ENCODE measurements at regions not wholly inside any gene's neighbourhood (a gene's known extent, or its start where the extent isn't known, plus 50 kb on each side); places are given as distances from the start of the nearest gene placed in this dataset.

DNA sequence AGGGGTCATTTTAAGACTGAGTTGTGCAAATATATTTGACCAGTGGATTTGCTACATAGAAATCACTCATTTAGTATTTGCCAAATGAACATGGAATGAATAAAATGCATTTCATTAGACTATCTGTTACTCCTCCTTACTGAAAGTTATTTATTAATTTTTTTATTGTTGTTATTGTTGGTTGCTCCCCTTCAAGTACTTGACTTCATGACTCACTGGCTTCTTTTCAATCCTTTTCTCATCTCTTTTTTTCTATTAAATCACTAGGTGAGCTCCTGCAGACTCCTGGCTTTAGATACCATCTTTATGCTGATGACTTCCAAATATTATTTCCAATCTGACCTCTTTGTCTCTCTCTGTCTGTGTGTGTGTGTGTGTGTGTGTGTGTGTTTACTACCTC is 192.2 kb upstream of the FAM83B start:
- Histone ChIP-seq H3K27me3 (ENCODE audit: low read length) (no peaks in the 10 kb centered on the region), H3K36me3 (ENCODE audit: insufficient read depth, low read length) (no peaks in the 10 kb centered on the region), H3K9me3 (ENCODE audit: low read length) (peaks cover 12% of the 10 kb centered on the region), H3K9ac (ENCODE audit: low read length) (no peak overlapping the region), H4K20me1 (ENCODE audit: insufficient read depth, low read depth, low read length) (no peaks in the 10 kb centered on the region), H3K27ac (ENCODE audit: low read length) (no peak overlapping the region), H3K9me2 (replicated peaks; ENCODE audit: insufficient read depth, low read length) (no peaks in the 10 kb centered on the region), H3K4me1 (ENCODE audit: low read length) (no peaks in the 10 kb centered on the region), H3K4me2 (ENCODE audit: low read depth, low read length, poor library complexity, severe bottlenecking) (no peak overlapping the region), H2AFZ (ENCODE audit: low read length) (no peak overlapping the region), H3K79me2 (ENCODE audit: low read length) (no peaks in the 10 kb centered on the region), H3K4me3 (ENCODE audit: low read length) (no peak overlapping the region)
- no peak for DNase-seq

DNA sequence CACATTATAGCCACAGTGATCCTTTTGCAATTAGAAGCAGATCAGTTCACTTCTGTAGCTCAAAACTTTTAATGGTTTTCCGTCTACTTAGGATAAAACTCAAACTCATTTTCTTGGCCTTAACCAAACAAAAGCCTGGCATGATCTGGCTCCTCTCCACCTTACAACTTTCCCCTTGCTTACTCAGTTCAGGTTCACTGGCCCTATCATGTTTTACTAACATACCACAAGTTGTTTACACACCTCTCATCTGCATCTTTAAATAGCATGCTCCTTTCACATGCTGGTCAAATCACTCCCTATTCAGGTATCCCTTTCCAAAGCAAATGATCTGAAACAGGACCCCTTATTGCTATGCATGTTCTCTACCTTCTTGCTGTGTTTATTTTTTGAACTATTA is 191.4 kb upstream of the FAM83B start:
- Histone ChIP-seq H3K36me3 (ENCODE audit: insufficient read depth, low read length) (no peaks in the 10 kb centered on the region), H3K27ac (ENCODE audit: low read length) (no peak overlapping the region), H3K9me2 (replicated peaks; ENCODE audit: insufficient read depth, low read length) (no peaks in the 10 kb centered on the region), H4K20me1 (ENCODE audit: insufficient read depth, low read depth, low read length) (no peaks in the 10 kb centered on the region), H3K9ac (ENCODE audit: low read length) (no peak overlapping the region), H3K4me2 (ENCODE audit: low read depth, low read length, poor library complexity, severe bottlenecking) (no peak overlapping the region), H3K27me3 (ENCODE audit: low read length) (no peaks in the 10 kb centered on the region), H3K79me2 (ENCODE audit: low read length) (no peaks in the 10 kb centered on the region), H2AFZ (ENCODE audit: low read length) (no peak overlapping the region), H3K4me1 (ENCODE audit: low read length) (no peaks in the 10 kb centered on the region), H3K9me3 (ENCODE audit: low read length) (peaks cover 7% of the 10 kb centered on the region), H3K4me3 (ENCODE audit: low read length) (no peak overlapping the region)
- DNase-seq = no peak

DNA sequence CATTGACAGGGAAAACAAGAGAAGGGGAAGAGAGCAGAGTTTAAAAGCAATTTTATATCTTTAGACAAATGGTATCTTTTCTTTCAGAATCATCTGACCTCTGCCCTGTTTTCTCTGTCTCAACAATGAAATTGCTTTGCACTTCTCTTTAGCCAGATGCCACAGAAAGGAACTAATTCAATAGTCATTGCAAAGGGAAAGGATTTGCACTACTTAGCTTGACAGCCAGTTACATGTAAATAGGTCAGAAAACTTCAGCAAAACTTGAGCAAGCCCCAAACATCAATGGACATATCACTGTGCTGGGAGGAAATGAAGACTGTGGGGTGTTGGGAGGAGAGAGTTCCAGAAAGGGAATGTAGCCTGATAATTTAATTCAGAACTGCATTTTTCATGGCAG is 181.3 kb upstream of the FAM83B start:
- Histone ChIP-seq H4K20me1 (ENCODE audit: insufficient read depth, low read depth, low read length) (no peaks in the 10 kb centered on the region), H3K27ac (ENCODE audit: low read length) (no peak overlapping the region), H3K9me2 (replicated peaks; ENCODE audit: insufficient read depth, low read length) (no peaks in the 10 kb centered on the region), H3K4me2 (ENCODE audit: low read depth, low read length, poor library complexity, severe bottlenecking) (no peak overlapping the region), H3K79me2 (ENCODE audit: low read length) (no peaks in the 10 kb centered on the region), H3K9ac (ENCODE audit: low read length) (no peak overlapping the region), H3K27me3 (ENCODE audit: low read length) (no peaks in the 10 kb centered on the region), H2AFZ (ENCODE audit: low read length) (no peak overlapping the region), H3K36me3 (ENCODE audit: insufficient read depth, low read length) (no peaks in the 10 kb centered on the region), H3K4me3 (ENCODE audit: low read length) (no peak overlapping the region), H3K4me1 (ENCODE audit: low read length) (no peaks in the 10 kb centered on the region), H3K9me3 (ENCODE audit: low read length) (peaks cover 14% of the 10 kb centered on the region)
- DNase-seq = no peak

DNA sequence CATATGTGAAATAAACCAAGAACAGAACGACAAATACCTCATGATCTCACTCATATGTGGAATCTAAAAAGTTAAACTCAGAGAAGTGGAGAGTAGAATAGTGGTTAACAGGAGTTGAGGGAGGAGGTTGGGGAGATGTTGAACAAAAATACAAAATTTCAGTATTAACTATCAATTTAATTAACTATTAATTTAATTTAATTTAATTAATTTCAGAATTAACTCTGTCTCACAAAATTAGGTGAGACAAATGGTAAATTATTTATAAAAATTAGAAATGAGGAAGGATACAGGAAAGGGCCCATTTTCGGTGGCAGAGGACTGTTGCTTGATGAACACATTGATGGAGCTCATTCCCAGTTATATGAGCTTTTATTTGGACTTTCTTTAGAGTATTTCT is 166.0 kb upstream of the FAM83B start:
- no peak overlapping the region for H3K4me3 ChIP-seq (ENCODE audit: low read length)
- H3K36me3 ChIP-seq (ENCODE audit: insufficient read depth, low read length) = no peaks in the 10 kb centered on the region
- no peaks in the 10 kb centered on the region for H4K20me1 ChIP-seq (ENCODE audit: insufficient read depth, low read depth, low read length)

DNA sequence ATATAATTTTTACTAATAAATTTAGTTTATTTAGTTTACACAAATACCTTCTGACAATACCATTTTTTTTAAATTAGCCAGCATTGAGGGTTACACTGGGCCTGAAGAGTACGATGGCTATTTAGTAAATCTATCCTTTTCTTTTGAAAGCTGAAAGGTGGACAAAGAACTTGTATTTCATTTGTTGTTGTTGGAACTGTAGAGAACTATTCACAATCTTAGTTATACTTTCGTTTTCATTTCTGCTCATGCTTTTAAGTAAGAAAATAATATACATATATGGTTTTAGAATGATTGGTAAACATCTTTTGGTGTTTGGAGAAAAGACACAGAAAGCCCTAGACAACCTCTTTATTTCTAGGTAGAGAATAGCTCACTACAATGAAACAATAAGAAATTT is 165.3 kb upstream of the FAM83B start:
- H3K27me3 ChIP-seq (ENCODE audit: low read length) = no peaks in the 10 kb centered on the region
- H3K4me1 ChIP-seq (ENCODE audit: low read length) = no peaks in the 10 kb centered on the region
- H3K9me3 ChIP-seq (ENCODE audit: low read length) = no peaks in the 10 kb centered on the region; the same call in 1 of the 2 replicates
- H2AFZ ChIP-seq (ENCODE audit: low read length) = no peak overlapping the region
- no peaks in the 10 kb centered on the region for H3K79me2 ChIP-seq (ENCODE audit: low read length)
- H3K36me3 ChIP-seq (ENCODE audit: insufficient read depth, low read length) = no peaks in the 10 kb centered on the region
- no peak for DNase-seq
- no peak overlapping the region for H3K27ac ChIP-seq (ENCODE audit: low read length)
- peaks cover 3% of the 10 kb centered on the region; the same call in 1 of the 2 replicates for H3K9me2 ChIP-seq (replicated peaks; ENCODE audit: insufficient read depth, low read length)
- no peak overlapping the region for H3K4me2 ChIP-seq (ENCODE audit: low read depth, low read length, poor library complexity, severe bottlenecking)
- no peaks in the 10 kb centered on the region for H4K20me1 ChIP-seq (ENCODE audit: insufficient read depth, low read depth, low read length)
- no peak overlapping the region for H3K4me3 ChIP-seq (ENCODE audit: low read length)
- H3K9ac ChIP-seq (ENCODE audit: low read length) = no peak overlapping the region

More for the DNA sequence above, 166.0 kb upstream of the FAM83B start:
- H3K27me3 ChIP-seq (ENCODE audit: low read length) = no peaks in the 10 kb centered on the region
- H3K27ac ChIP-seq (ENCODE audit: low read length) = no peak overlapping the region
- H3K9me3 ChIP-seq (ENCODE audit: low read length) = no peaks in the 10 kb centered on the region; the same call in 1 of the 2 replicates
- no peak overlapping the region for H3K4me2 ChIP-seq (ENCODE audit: low read depth, low read length, poor library complexity, severe bottlenecking)
- H3K4me1 ChIP-seq (ENCODE audit: low read length) = no peaks in the 10 kb centered on the region
- no peak overlapping the region for H2AFZ ChIP-seq (ENCODE audit: low read length)
- H3K9me2 ChIP-seq (replicated peaks; ENCODE audit: insufficient read depth, low read length) = peaks cover 3% of the 10 kb centered on the region; the same call in 1 of the 2 replicates
- no peaks in the 10 kb centered on the region for H3K79me2 ChIP-seq (ENCODE audit: low read length)
- DNase-seq = no peak
- H3K9ac ChIP-seq (ENCODE audit: low read length) = no peak overlapping the region

DNA sequence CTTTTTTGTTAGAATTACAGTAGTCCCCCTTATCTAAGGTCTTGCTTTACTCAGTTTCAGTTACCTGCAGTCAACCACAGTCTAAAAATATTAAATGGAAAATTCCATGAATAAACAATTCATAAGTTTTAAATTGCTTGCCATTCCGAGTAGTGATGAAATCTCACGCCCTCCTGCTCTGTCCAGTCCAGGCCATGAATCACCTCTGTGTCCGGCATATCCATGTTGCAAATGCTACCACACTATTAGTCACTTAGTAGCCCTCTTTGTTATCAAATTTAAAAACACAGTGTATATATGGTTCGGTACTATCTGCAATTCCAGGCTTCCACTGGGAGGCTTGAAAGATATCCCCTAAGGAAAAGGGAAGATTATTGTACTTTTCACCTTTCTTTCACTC is 164.6 kb upstream of the FAM83B start:
- Histone ChIP-seq H3K36me3 (ENCODE audit: insufficient read depth, low read length) (no peaks in the 10 kb centered on the region), H4K20me1 (ENCODE audit: insufficient read depth, low read depth, low read length) (no peaks in the 10 kb centered on the region), H3K9me3 (ENCODE audit: low read length) (no peaks in the 10 kb centered on the region; the same call in 1 of the 2 replicates), H3K4me2 (ENCODE audit: low read depth, low read length, poor library complexity, severe bottlenecking) (no peak overlapping the region), H3K27me3 (ENCODE audit: low read length) (no peaks in the 10 kb centered on the region), H3K79me2 (ENCODE audit: low read length) (no peaks in the 10 kb centered on the region), H3K4me1 (ENCODE audit: low read length) (no peaks in the 10 kb centered on the region), H3K4me3 (ENCODE audit: low read length) (no peak overlapping the region), H3K27ac (ENCODE audit: low read length) (no peak overlapping the region), H3K9ac (ENCODE audit: low read length) (no peak overlapping the region), H2AFZ (ENCODE audit: low read length) (no peak overlapping the region), H3K9me2 (replicated peaks; ENCODE audit: insufficient read depth, low read length) (peaks cover 3% of the 10 kb centered on the region; the same call in 1 of the 2 replicates)
- DNase-seq = no peak

DNA sequence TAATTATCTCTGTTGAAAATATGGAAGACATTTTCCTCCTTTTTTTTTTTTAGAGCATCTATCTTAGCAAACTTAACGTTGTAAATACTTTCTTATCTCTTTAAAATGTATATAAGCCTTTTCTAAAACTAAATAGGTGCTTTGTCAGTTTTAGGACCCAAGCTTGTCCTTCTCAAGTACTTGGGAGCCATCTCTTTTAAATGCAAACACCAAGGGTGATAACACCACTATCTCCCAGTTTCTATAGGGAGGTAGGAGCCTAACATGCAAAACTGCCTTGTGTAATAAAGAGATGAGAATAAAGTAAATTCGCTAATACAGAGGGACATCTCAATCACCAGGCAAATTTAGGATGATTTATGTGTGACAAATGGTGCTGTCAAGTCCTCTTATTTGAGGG is 157.0 kb upstream of the FAM83B start:
- no peaks in the 10 kb centered on the region for H3K36me3 ChIP-seq (ENCODE audit: insufficient read depth, low read length)
- no peak overlapping the region for H3K27ac ChIP-seq (ENCODE audit: low read length)
- H3K27me3 ChIP-seq (ENCODE audit: low read length) = no peaks in the 10 kb centered on the region
- H3K4me2 ChIP-seq (ENCODE audit: low read depth, low read length, poor library complexity, severe bottlenecking) = no peak overlapping the region
- no peaks in the 10 kb centered on the region for H3K4me1 ChIP-seq (ENCODE audit: low read length)
- H3K9ac ChIP-seq (ENCODE audit: low read length) = no peak overlapping the region
- no peak overlapping the region for H2AFZ ChIP-seq (ENCODE audit: low read length)
- H3K4me3 ChIP-seq (ENCODE audit: low read length) = no peak overlapping the region
- H4K20me1 ChIP-seq (ENCODE audit: insufficient read depth, low read depth, low read length) = no peaks in the 10 kb centered on the region
- no peaks in the 10 kb centered on the region for H3K79me2 ChIP-seq (ENCODE audit: low read length)
- no peaks in the 10 kb centered on the region; the same call in 1 of the 2 replicates for H3K9me3 ChIP-seq (ENCODE audit: low read length)
- no peak for DNase-seq
- H3K9me2 ChIP-seq (replicated peaks; ENCODE audit: insufficient read depth, low read length) = no peaks in the 10 kb centered on the region

DNA sequence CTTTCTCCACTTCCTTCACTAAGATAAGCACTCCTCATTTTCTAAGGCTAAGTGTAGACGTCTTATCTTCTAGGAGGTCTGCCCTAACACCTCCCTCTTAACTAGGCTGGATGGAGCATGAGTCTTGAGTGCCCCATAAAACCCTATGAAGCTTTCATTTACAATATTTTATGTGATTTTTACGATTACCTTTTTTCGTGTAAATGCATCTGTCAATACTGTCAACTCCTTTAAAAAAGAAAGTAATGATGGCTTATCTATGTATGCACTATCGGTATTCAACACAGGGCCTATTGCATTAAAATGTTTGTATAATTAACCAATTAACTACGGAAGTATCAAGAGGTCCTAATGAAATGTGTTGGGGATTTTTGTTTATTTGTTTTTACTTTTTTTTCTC is 156.0 kb upstream of the FAM83B start:
- Histone ChIP-seq H3K4me3 (ENCODE audit: low read length) (no peak overlapping the region), H3K9me3 (ENCODE audit: low read length) (no peaks in the 10 kb centered on the region; the same call in 1 of the 2 replicates), H4K20me1 (ENCODE audit: insufficient read depth, low read depth, low read length) (no peaks in the 10 kb centered on the region), H3K27me3 (ENCODE audit: low read length) (no peaks in the 10 kb centered on the region), H3K9ac (ENCODE audit: low read length) (no peak overlapping the region), H3K4me2 (ENCODE audit: low read depth, low read length, poor library complexity, severe bottlenecking) (no peak overlapping the region), H3K27ac (ENCODE audit: low read length) (no peak overlapping the region), H2AFZ (ENCODE audit: low read length) (no peak overlapping the region), H3K4me1 (ENCODE audit: low read length) (no peaks in the 10 kb centered on the region), H3K9me2 (replicated peaks; ENCODE audit: insufficient read depth, low read length) (no peaks in the 10 kb centered on the region), H3K79me2 (ENCODE audit: low read length) (no peaks in the 10 kb centered on the region), H3K36me3 (ENCODE audit: insufficient read depth, low read length) (no peaks in the 10 kb centered on the region)
- DNase-seq = no peak

All from Karpas-422 (cell line).